ENCODE measurements at regions not wholly inside any gene's neighbourhood (a gene's known extent, or its start where the extent isn't known, plus 50 kb on each side); places are given as distances from the start of the nearest gene placed in this dataset.

DNA sequence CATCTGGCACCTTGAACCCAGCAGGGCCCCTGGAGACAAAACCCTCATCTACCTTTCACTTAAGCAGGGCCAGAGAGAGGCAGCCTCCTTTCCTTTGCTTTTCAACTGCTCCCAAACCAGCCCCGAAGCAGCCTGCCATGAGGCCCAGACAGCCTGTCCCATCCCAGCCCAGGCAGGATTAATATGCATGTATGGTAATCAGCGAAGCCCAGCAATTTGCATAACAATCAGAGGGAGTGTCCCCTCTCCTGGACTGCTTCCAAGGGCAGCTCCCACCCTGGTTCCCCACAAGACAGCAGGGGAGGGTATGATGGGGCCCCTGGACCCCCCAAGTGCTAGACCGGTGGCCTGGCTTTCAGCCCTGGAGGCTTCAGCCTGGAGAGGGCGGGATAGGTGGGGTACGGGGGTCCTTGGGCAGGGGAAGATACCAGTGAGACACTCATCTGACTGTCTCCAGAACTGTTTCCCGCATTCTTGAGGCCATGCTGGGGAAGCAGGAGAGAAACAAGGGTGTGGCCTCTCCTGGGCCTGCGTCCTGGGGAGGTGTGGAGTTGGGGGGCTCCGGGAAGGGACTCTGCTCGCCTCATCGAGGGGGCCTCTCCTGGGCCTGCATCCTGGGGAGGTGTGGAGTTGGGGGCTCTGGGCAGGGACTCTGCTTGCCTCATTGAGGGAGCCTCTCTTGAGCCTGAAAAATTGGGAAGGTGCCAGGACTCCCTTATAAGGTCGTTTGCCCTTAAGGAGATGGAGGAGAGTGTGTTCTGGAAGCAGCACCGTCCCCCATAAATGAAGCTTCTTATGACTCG, 93.2 kb upstream of the PRR5 start:
- TF ChIP-seq POLR2A (IDR thresholded peaks at IDR 0.05; ENCODE audit: low read length) (no peak), GATA1 (IDR thresholded peaks at IDR 0.05; ENCODE audit: low read depth, low read length) (no peak)
